Body of pancreas (tissue), 4 donors: ENCODE measurements at regions not wholly inside any gene's neighbourhood (a gene's known extent, or its start where the extent isn't known, plus 50 kb on each side); places are given as distances from the start of the nearest gene placed in this dataset.

Experiments used
- ATAC-seq: fragments of 150-250 bp; one replicate; pipeline ENCODE4 v1.9.1; 2016
- DNase-seq, 4 donors: peaks; one replicate each; pipeline ENCODE4 v3.0.0-alpha.2; 2019
- H3K27ac ChIP-seq, 4 donors: fragments of 200-600 bp; sonication (generic); 1 replicate in 3 of 4; 2 replicates in 1 of 4; pipeline versions ENCODE4 v1.5.1 to v1.6.1; 2016 to 2019; ENCODE audit warnings: mild to moderate bottlenecking in 1 of 4, mixed read lengths in 1 of 4, moderate library complexity in 1 of 4
- H3K27me3 ChIP-seq, 2 donors: fragments of 200-600 bp; sonication (generic); one replicate each; pipeline ENCODE4 v1.6.0; 2016; ENCODE audit warnings: mild to moderate bottlenecking in 1 of 2
- H3K36me3 ChIP-seq, 2 donors: fragments of 200-600 bp; sonication (generic); replicated peaks in 1 of 2; 2 replicates each; pipeline ENCODE4 v1.5.1; 2016; ENCODE audit warnings: low read depth in 2 of 2; ENCODE audit not compliant: insufficient read depth in 1 of 2
- H3K4me1 ChIP-seq: fragments of 200-600 bp; sonication (generic); one replicate; pipeline ENCODE4 v1.6.0; 2016
- H3K4me3 ChIP-seq, 2 donors: fragments of 200-600 bp; sonication (generic); 1 replicate in 1 of 2; 2 replicates in 1 of 2; pipeline ENCODE4 v1.5.1; 2016 to 2019
- H3K9me3 ChIP-seq, 3 donors: fragments of 200-600 bp; sonication (generic); 1 replicate in 2 of 3; 2 replicates in 1 of 3; pipeline ENCODE4 v1.5.1; 2016
- CTCF ChIP-seq, 7 experiments: fragments of 450-650 bp in 4 of 7; fragments of 200-600 bp in 3 of 7; sonication (generic) in 3 of 7; IDR thresholded peaks; one replicate each; pipeline ENCODE4 v1.5.1; 2016 to 2019; ENCODE audit warnings: antibody characterized with exemption in 7 of 7
- POLR2A ChIP-seq, 3 donors: fragments of 450-650 bp; IDR thresholded peaks; one replicate each; pipeline ENCODE4 v1.6.1; 2016; ENCODE audit warnings: antibody characterized with exemption in 3 of 3, mild to moderate bottlenecking in 2 of 3
- WGBS, 2 donors: methylation state at CpG; one replicate each; pipeline ENCODE4 v1.1.5; 2017; 5-methylcytosine and 5-hydroxymethylcytosine counted together
- intact Hi-C: fragments of 100-400 bp; cut with DNase I; formaldehyde crosslinking; loops from one replicate; pipeline ENCODE4 v1.15.1; 2023

- 72 to 85% methylated on average over 2 of the region's 2 CpGs for WGBS, 2 donors
- no peak overlapping the region for H3K27ac ChIP-seq
- H3K4me3 ChIP-seq = no peak overlapping the region
- intact Hi-C loops = no loop called here
- no peaks in the 10 kb centered on the region for H3K4me1 ChIP-seq
- DNase-seq = no peak
- no peak for ATAC-seq
- TF ChIP-seq POLR2A (IDR thresholded peaks at IDR 0.05) (no peak), CTCF (IDR thresholded peaks at IDR 0.05) (no peak)
- no peaks in the 10 kb centered on the region for H3K27me3 ChIP-seq
- H3K36me3 ChIP-seq = no peaks in the 10 kb centered on the region
- no peaks in the 10 kb centered on the region for H3K9me3 ChIP-seq
Observed at GRCh38 chr2:167431949-167432348, 543.7 kb downstream of the XIRP2 start.

DNA sequence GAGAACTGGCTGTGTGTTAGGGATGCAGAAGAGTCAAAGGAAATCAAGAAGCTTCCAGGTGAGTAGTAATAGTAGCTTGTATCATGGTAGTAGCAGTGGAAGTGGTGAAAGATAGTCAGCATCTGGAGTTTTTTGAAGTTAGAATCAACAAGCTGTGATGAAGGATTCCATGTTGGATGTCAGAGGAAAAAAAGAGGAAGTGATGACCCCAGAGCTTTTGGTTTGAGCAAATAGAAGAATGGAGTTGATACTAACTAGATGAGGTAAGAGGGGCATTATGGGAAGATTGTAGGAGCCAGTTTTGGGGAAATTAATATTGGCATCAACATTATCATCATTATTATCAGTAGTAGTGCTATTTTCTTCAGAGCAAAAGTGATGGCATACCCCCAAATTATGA is 542.2 kb downstream of the XIRP2 start:
- no peak for DNase-seq
- TF ChIP-seq POLR2A (IDR thresholded peaks at IDR 0.05) (no peak), CTCF (IDR thresholded peaks at IDR 0.05) (no peak)
- Histone ChIP-seq H3K4me3 (no peak overlapping the region), H3K27me3 (no peaks in the 10 kb centered on the region), H3K9me3 (no peaks in the 10 kb centered on the region), H3K36me3 (no peaks in the 10 kb centered on the region), H3K4me1 (no peaks in the 10 kb centered on the region), H3K27ac (no peak overlapping the region)
- no peak for ATAC-seq
- intact Hi-C loops = no loop called here

DNA sequence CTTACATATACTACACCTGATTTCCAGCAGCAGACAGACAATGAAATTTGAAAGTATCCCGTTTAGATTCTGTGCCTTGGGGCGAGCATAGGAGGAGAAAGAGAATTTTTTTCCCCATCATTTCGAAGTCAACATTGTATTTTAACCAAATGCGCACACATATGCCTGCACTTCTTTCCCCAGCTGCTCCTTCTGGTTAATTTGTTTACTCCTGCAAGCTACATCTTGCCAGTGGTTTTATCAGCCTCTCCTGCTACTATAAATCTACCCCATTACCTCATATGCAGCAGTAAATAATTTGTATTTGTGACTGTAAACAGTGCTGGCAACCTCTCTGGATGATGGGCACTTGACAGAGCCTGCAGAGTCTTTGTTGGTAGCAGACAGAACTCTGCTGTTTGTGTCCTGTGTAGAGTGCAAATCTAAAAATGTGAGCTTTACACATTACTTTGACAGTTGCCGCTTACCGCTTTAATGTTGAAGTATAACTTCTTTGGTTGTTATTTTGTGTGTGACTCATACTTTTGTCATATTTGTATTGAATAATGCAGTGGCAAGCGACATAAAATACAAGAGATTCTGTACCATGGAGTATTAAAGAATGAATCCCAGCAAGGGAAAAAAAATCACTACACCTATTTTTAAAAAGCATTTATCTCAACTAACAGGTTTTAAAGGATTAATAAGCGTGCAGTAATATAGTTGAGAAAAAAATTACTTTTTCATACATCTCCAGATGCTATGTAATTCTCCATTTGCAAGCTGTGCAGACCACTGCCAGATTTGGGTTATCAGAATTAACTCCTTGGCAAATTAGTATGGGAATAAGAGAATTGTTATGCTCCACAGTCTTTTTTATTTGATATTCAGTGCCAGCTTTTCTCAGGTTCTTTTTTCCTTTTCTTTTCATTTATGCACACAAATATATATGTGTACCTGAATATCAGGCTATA is 536.8 kb downstream of the XIRP2 start:
- Histone ChIP-seq H3K36me3 (no peaks in the 10 kb centered on the region), H3K4me3 (no peak overlapping the region), H3K27ac (no peak overlapping the region), H3K4me1 (no peaks in the 10 kb centered on the region), H3K9me3 (no peaks in the 10 kb centered on the region), H3K27me3 (no peaks in the 10 kb centered on the region)
- TF ChIP-seq POLR2A (IDR thresholded peaks at IDR 0.05) (no peak), CTCF (IDR thresholded peaks at IDR 0.05) (no peak)
- DNase-seq = no peak
- WGBS, 2 donors = 70 to 79% methylated on average over 8 of the region's 8 CpGs
- intact Hi-C loops = no loop called here
- no peak for ATAC-seq

- intact Hi-C loops = no loop called here
- no peaks in the 10 kb centered on the region for H3K9me3 ChIP-seq
- no peak overlapping the region for H3K27ac ChIP-seq
- no peaks in the 10 kb centered on the region for H3K36me3 ChIP-seq
- H3K4me3 ChIP-seq = no peak overlapping the region
- 10 to 33% methylated on average over 1 of the region's 1 CpG for WGBS, 2 donors
- TF ChIP-seq CTCF (IDR thresholded peaks at IDR 0.05) (no peak), POLR2A (IDR thresholded peaks at IDR 0.05) (no peak)
- H3K27me3 ChIP-seq = no peaks in the 10 kb centered on the region
- ATAC-seq = no peak
- no peaks in the 10 kb centered on the region for H3K4me1 ChIP-seq
- no peak for DNase-seq
Observed at GRCh38 chr2:167424221-167424620, 535.9 kb downstream of the XIRP2 start.

GRCh38 chr2:167423731-167424130 is 535.5 kb downstream of the XIRP2 start:
- ATAC-seq = no peak
- intact Hi-C loops = no loop called here
- no peak for TF ChIP-seq POLR2A (IDR thresholded peaks at IDR 0.05)
- no peak for TF ChIP-seq CTCF (IDR thresholded peaks at IDR 0.05)
- WGBS, 2 donors = 44 to 51% methylated on average over 4 of the region's 4 CpGs
- DNase-seq = no peak
- Histone ChIP-seq H3K27ac (no peak overlapping the region), H3K36me3 (no peaks in the 10 kb centered on the region), H3K4me3 (no peak overlapping the region), H3K9me3 (no peaks in the 10 kb centered on the region), H3K4me1 (no peaks in the 10 kb centered on the region), H3K27me3 (no peaks in the 10 kb centered on the region)
